Coronary artery (tissue), 2 donors: ENCODE measurements at regions not wholly inside any gene's neighbourhood (a gene's known extent, or its start where the extent isn't known, plus 50 kb on each side); places are given as distances from the start of the nearest gene placed in this dataset.

ENCODE experiments used
- DNase-seq: peaks from one replicate; pipeline ENCODE4 v3.0.0-alpha.2; 2017; ENCODE audit warnings: low spot score
- H3K27ac ChIP-seq, 2 donors: fragments of 200-600 bp; sonication (generic); one replicate each; pipeline ENCODE4 v1.5.1; 2016 to 2019
- H3K4me3 ChIP-seq: fragments of 200-600 bp; sonication (generic); 2 replicates; pipeline ENCODE4 v1.5.1; 2016; ENCODE audit warnings: mild to moderate bottlenecking, moderate library complexity
- CTCF ChIP-seq: fragments of 200-600 bp; sonication (generic); IDR thresholded peaks from one replicate; pipeline ENCODE4 v1.5.1; 2019; ENCODE audit warnings: antibody characterized with exemption

GRCh38 chr2:3040496-3041140 is 337.0 kb downstream of the EIPR1 start:
- peak; percentile 41 for DNase-seq
- H3K4me3 ChIP-seq = no peak overlapping the region
- TF ChIP-seq CTCF = no peak
- H3K27ac ChIP-seq = no peak overlapping the region

GRCh38 chr2:3040066-3040428 is 337.6 kb downstream of the EIPR1 start:
- Histone ChIP-seq H3K27ac (no peak overlapping the region), H3K4me3 (no peak overlapping the region)
- no peak for TF ChIP-seq CTCF
- peak; percentile 8 for DNase-seq

GRCh38 chr2:3039188-3040065 is 338.2 kb downstream of the EIPR1 start:
- Histone ChIP-seq H3K4me3 (no peak overlapping the region), H3K27ac (no peak overlapping the region)
- TF ChIP-seq CTCF = no peak
- peak; percentile 36 for DNase-seq

- Histone ChIP-seq H3K4me3 (no peak overlapping the region), H3K27ac (no peak overlapping the region)
- no peak for TF ChIP-seq CTCF
- DNase-seq = peak; percentile 49
Observed at GRCh38 chr2:3038636-3039035, 339.0 kb downstream of the EIPR1 start.

GRCh38 chr2:3037196-3038194 is 340.1 kb downstream of the EIPR1 start:
- DNase-seq = peak; percentile 35
- no peak for TF ChIP-seq CTCF
- H3K4me3 ChIP-seq = no peak overlapping the region
- H3K27ac ChIP-seq = no peak overlapping the region

GRCh38 chr2:3036432-3037125 is 341.0 kb downstream of the EIPR1 start:
- Histone ChIP-seq H3K27ac (no peak overlapping the region), H3K4me3 (no peak overlapping the region)
- peak; percentile 57 for DNase-seq
- TF ChIP-seq CTCF = no peak
